ENCODE measurements at regions not wholly inside any gene's neighbourhood (a gene's known extent, or its start where the extent isn't known, plus 50 kb on each side); places are given as distances from the start of the nearest gene placed in this dataset.

DNA sequence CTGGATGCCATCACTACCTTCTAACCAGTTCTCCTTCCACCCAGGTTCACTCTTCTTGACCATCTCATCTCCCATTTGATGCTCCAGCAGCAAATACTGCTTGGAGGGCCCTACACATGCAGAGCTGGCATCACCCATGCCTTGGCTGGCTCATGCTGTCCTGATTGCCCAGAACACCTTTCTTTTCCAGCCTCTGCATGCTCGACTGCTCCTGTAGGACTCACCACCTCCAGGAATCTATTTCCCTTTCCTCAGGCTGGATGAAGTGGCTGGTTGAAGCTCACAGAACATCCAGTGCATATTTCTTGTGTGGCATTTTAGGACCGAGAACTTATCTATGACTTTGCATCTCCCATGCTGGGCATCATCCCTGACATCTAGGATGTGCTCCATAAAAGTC, 148.3 kb downstream of the CPEB2 start:
- ATAC-seq (ENCODE audit: low FRiP score) (peak; percentile 37), DNase-seq (ENCODE audit: low spot score) (no peak)
- TF ChIP-seq, protein P1, sequence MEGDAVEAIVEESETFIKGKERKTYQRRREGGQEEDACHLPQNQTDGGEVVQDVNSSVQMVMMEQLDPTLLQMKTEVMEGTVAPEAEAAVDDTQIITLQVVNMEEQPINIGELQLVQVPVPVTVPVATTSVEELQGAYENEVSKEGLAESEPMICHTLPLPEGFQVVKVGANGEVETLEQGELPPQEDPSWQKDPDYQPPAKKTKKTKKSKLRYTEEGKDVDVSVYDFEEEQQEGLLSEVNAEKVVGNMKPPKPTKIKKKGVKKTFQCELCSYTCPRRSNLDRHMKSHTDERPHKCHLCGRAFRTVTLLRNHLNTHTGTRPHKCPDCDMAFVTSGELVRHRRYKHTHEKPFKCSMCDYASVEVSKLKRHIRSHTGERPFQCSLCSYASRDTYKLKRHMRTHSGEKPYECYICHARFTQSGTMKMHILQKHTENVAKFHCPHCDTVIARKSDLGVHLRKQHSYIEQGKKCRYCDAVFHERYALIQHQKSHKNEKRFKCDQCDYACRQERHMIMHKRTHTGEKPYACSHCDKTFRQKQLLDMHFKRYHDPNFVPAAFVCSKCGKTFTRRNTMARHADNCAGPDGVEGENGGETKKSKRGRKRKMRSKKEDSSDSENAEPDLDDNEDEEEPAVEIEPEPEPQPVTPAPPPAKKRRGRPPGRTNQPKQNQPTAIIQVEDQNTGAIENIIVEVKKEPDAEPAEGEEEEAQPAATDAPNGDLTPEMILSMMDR (IDR thresholded peaks at IDR 0.05): no peak

DNA sequence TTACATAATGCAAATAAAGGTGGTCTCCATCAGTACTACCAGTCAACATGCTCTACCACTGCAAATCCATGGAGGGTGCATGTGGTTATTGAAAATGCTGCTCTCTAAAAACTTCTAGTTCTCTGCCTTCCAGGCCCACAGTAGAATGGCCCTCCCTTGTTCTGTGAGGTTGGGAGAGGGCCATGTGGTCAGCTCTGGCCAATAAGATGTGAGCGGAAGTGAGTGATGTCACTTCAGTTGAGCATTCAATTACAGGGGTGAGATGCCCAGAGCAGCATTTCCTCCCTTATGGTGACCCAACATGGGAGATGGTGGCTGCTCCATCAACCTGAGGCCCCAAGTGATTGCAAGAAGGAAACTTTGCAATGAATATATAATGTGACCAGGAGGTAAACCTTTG, 148.8 kb downstream of the CPEB2 start:
- TF ChIP-seq, protein P1 (IDR thresholded peaks at IDR 0.05): no peak
- ATAC-seq (ENCODE audit: low FRiP score) (no peak), DNase-seq (ENCODE audit: low spot score) (no peak)

DNA sequence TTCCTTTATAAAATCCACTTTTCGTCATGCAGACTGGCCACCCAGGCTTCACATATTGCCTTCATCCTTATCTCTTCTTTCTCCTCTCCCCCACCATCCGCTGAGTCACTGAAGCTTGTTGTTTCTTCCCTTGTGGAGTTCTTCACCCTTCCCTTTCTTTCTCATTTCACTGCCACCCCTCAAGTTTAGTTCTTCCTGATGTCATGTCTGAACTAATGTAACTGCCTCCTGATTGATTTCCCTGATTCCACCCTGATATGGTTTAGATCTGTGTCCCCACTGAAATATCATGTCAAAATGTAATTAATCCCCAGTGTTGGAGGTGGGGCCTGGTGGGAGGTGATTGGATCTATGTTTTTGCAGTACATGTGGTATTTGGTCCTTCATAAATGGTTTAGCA, 151.4 kb downstream of the CPEB2 start:
- no peak for ATAC-seq (ENCODE audit: low FRiP score)
- DNase-seq (ENCODE audit: low spot score): no peak
- TF ChIP-seq, protein P1 (IDR thresholded peaks at IDR 0.05): no peak

DNA sequence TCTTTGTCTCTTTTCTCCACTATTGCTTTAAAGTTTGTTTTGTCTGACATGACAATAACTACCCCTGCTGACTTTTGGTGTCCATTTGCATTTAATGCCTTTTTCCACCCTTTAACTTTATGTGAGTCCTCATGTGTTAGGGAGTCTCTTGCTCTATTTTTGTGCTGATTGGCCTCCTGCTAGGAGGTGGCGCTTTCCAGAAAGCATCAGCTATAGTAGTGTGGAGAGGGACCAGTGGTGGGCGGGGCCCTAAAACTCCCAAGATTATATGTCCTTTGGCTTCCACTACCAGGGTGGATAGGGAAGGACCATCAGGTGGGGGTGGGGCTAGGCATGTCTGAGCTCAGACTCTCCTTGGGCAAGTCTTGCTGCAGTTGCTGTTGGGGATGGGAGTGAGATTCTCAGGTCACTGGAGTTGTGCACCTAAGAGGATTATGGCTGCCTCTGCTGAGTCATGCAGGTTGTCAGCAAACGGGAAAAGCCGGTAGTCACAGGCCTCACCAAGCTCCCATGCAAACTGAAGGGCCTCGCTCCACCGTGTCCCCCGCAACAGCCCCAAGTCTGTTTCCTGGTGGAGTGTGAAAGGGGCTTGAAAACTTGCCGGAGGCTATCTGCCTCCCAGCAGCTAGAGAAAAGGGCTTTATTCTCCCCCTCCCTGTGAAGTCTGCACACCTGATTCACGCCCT, 156.3 kb downstream of the CPEB2 start:
- DNase-seq (ENCODE audit: low spot score) (no peak), ATAC-seq (ENCODE audit: low FRiP score) (no peak)
- TF ChIP-seq, protein P1 (IDR thresholded peaks at IDR 0.05): no peak

DNA sequence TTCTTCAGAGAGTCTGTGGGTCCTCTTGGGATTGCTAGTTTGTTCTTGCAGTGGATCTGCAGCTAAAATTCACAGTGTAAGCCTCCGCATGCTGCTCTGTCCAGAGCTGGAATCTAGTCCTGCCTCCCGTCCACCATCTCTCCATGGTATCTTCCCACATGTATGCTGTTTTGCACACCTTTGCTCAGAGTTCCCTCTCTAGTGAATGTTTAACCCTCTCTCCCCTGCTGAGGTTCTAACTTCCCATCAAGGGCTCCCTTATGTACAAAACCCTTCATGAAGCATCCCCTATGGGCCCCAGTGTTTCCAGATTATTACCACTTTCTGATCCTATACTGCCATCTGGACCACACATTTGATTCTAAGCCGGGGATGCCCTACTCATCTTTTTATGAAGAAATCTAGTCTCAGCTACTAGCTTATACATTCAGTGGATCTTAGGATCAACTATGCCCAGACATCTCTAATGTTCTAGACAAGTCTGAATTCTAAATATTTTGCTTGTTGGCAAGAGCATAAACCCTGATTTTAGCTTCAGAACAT, 157.3 kb downstream of the CPEB2 start:
- DNase-seq (ENCODE audit: low spot score) (no peak), ATAC-seq (ENCODE audit: low FRiP score) (no peak)
- TF ChIP-seq, protein P1 (IDR thresholded peaks at IDR 0.05): no peak

DNA sequence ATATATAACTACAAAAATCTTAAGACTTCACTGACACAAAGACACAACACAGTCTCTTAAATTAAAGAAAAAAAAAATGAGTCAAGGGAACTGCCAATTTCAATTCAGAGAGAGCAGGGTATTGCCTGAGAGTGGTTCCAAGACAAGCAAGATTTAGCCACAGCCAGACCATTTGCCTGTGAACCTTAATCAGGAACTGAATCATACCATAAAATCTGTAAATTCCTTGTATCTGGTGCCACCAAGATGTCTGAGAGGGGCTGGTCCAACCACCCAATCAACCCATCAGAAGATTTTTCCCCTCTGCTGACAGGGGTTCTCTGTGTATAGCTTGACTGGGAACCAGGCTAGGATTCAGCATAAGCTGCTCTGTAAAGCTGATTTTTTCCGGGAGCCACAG, 159.2 kb downstream of the CPEB2 start:
- ATAC-seq (ENCODE audit: low FRiP score) (no peak), DNase-seq (ENCODE audit: low spot score) (no peak)
- TF ChIP-seq, protein P1 (IDR thresholded peaks at IDR 0.05): no peak

DNA sequence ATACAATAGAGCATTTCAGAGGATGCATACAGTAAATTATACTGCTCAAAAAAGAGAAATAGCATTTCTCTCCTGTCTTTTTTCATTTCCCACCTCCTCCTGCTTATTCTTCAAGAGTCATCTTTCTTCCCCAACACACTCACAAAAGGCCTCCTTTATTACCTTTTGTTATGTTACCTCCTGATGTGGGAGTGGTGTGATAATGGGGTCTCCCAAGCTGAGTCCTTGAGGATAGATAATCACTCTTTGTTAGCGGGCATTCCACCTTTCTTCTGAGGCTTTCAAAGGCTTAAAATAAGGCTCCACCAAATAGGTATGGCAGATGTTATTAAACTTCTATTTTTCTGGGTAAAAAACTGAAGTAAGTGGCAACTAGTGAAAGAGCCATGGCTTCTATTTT, 159.8 kb downstream of the CPEB2 start:
- TF ChIP-seq, protein P1 (IDR thresholded peaks at IDR 0.05): no peak
- DNase-seq (ENCODE audit: low spot score) (no peak), ATAC-seq (ENCODE audit: low FRiP score) (no peak)
